ENCODE measurements at regions not wholly inside any gene's neighbourhood (a gene's known extent, or its start where the extent isn't known, plus 50 kb on each side); places are given as distances from the start of the nearest gene placed in this dataset.

- no peak for TF ChIP-seq CTCF (conservative IDR thresholded peaks at IDR 0.05; ENCODE audit: low read depth, low read length)
- no peak for TF ChIP-seq EZH2 (IDR thresholded peaks at IDR 0.05; ENCODE audit: borderline replicate concordance, low read depth, low read length, poor library complexity, severe bottlenecking)
Measured at GRCh38 chr4:3945511-3946290, 179.5 kb downstream of the ADRA2C start.

All from A673 (cell line).